MCF 10A (cell line): ENCODE measurements at regions not wholly inside any gene's neighbourhood (a gene's known extent, or its start where the extent isn't known, plus 50 kb on each side); places are given as distances from the start of the nearest gene placed in this dataset.

Experiments used
- BruUV-seq: library from RNA; stranded (reverse); fragments of 400-500 nt; replicated peaks from 2 replicates; lab custom pipeline; 2021; lab: Mats Ljungman, UMichigan
- CTCF ChIA-PET: fragments of 300-600 bp; sonication (Branson Sonifier 250); formaldehyde crosslinking; extraction: SDS; loops from one replicate; lab custom pipeline; 2021; ENCODE audit warnings: antibody characterized with exemption, inconsistent platforms; lab: Yijun Ruan, JAX
- POLR2A ChIA-PET: fragments of 300-600, 350-650 bp; sonication (Branson Sonifier 250); formaldehyde crosslinking; extraction: SDS; loops from one replicate; lab custom pipeline; 2020; ENCODE audit warnings: antibody characterized with exemption, inconsistent platforms; lab: Yijun Ruan, JAX
- DNase-seq: peaks from one replicate; pipeline ENCODE4 v3.0.0-alpha.2; 2018; ENCODE audit not compliant: unreplicated experiment
- H3K27ac Mint-ChIP-seq: one replicate; pipeline ENCODE4 v1.8.0; 2022; ENCODE audit warnings: mild to moderate bottlenecking, low read depth, mixed read lengths; ENCODE audit not compliant: unreplicated experiment
- H3K27me3 Mint-ChIP-seq: one replicate; pipeline ENCODE4 v1.8.0; 2022; ENCODE audit warnings: mixed read lengths; ENCODE audit not compliant: insufficient read depth, unreplicated experiment
- H3K36me3 Mint-ChIP-seq: one replicate; pipeline ENCODE4 v1.8.0; 2022; ENCODE audit warnings: mild to moderate bottlenecking, moderate library complexity, mixed read lengths; ENCODE audit not compliant: insufficient read depth, unreplicated experiment
- H3K4me1 Mint-ChIP-seq: one replicate; pipeline ENCODE4 v1.8.0; 2022; ENCODE audit warnings: mixed read lengths; ENCODE audit not compliant: insufficient read depth, unreplicated experiment
- H3K4me3 Mint-ChIP-seq: one replicate; pipeline ENCODE4 v1.8.0; 2022; ENCODE audit warnings: mild to moderate bottlenecking, moderate library complexity, mixed read lengths; ENCODE audit not compliant: unreplicated experiment
- H3K9me3 Mint-ChIP-seq: one replicate; pipeline ENCODE4 v1.8.0; 2022; ENCODE audit warnings: mixed read lengths; ENCODE audit not compliant: unreplicated experiment
- CTCF ChIP-seq: fragments of 200-600 bp; IDR thresholded peaks from one replicate; pipeline ENCODE4 v1.8.0; 2022; ENCODE audit warnings: antibody characterized with exemption, mild to moderate bottlenecking; ENCODE audit not compliant: unreplicated experiment
- intact Hi-C: fragments of 100-400 bp; cut with micrococcal nuclease; formaldehyde crosslinking; loops from 2 replicates; pipeline ENCODE4 v1.14.1; 2022

- ChIA-PET CTCF (interaction anchor here (0.5 kb wide), 1 partner anchor 190 kb away, joined by 3 read pairs; no protein-coding TSS in a partner anchor), POLR2A (no interaction called here)
- H3K36me3 Mint-ChIP-seq, result no peaks in the 10 kb centered on the region
- no TSS peak for BruUV-seq
- no peak overlapping the region for H3K4me3 Mint-ChIP-seq
- no peaks in the 10 kb centered on the region for H3K4me1 Mint-ChIP-seq
- no peak for TF ChIP-seq CTCF
- no peak overlapping the region for H3K27ac Mint-ChIP-seq
- intact Hi-C loops, result no loop called here
- DNase-seq, result no peak
- peaks cover 11% of the 10 kb centered on the region for H3K27me3 Mint-ChIP-seq
- no peaks in the 10 kb centered on the region for H3K9me3 Mint-ChIP-seq
These were observed 214.0 kb upstream of the C1orf87 start for GRCh38 chr1:60287536-60287935.

- Mint-ChIP-seq H3K27me3 (no peaks in the 10 kb centered on the region), H3K9me3 (no peaks in the 10 kb centered on the region), H3K4me1 (peaks cover 17% of the 10 kb centered on the region), H3K36me3 (no peaks in the 10 kb centered on the region), H3K27ac (no peak overlapping the region), H3K4me3 (no peak overlapping the region)
- DNase-seq, result no peak
- TF ChIP-seq CTCF, result no peak
- CTCF ChIA-PET, result interaction anchor here (1.2 kb wide), 1 partner anchor 481 kb away, joined by 5 read pairs; no protein-coding TSS in a partner anchor
- POLR2A ChIA-PET, result no interaction called here
- intact Hi-C loops, result loop anchor here (5.0 kb wide), 1 partner anchor 311 kb away; no protein-coding TSS in a partner anchor
- no TSS peak for BruUV-seq
These were observed 210.1 kb upstream of the C1orf87 start for GRCh38 chr1:60283690-60284089.

- Mint-ChIP-seq H3K4me1 (peaks cover 17% of the 10 kb centered on the region), H3K36me3 (no peaks in the 10 kb centered on the region), H3K27me3 (no peaks in the 10 kb centered on the region), H3K4me3 (no peak overlapping the region), H3K9me3 (no peaks in the 10 kb centered on the region), H3K27ac (no peak overlapping the region)
- ChIA-PET CTCF (interaction anchor here (0.5 to 3.3 kb wide), 64 partner anchors 9 to 1529 kb away, joined by 3 to 82 read pairs (median 4); no protein-coding TSS in a partner anchor), POLR2A (interaction anchor here (0.6 to 0.9 kb wide), 3 partner anchors 461 to 483 kb away, joined by 3 read pairs; no protein-coding TSS in a partner anchor)
- intact Hi-C loops, result loop anchor here (1.0 to 5.0 kb wide), 6 partner anchors 309 to 761 kb away; no protein-coding TSS in a partner anchor
- peak; percentile 85 for DNase-seq
- TF ChIP-seq CTCF, result peak; percentile 94
- BruUV-seq, result no TSS peak
These were observed 207.9 kb upstream of the C1orf87 start for GRCh38 chr1:60281360-60281932.

GRCh38 chr1:60280819-60281218 is 207.2 kb upstream of the C1orf87 start:
- peaks cover 17% of the 10 kb centered on the region for H3K4me1 Mint-ChIP-seq
- POLR2A ChIA-PET, result interaction anchor here (0.6 to 0.9 kb wide), 3 partner anchors 461 to 484 kb away, joined by 3 read pairs; no protein-coding TSS in a partner anchor

More at GRCh38 chr1:60280819-60281218, 207.2 kb upstream of the C1orf87 start:
- no peak overlapping the region for H3K4me3 Mint-ChIP-seq
- BruUV-seq, result no TSS peak
- no peaks in the 10 kb centered on the region for H3K9me3 Mint-ChIP-seq
- no peak for TF ChIP-seq CTCF
- CTCF ChIA-PET, result interaction anchor here (0.6 to 3.3 kb wide), 48 partner anchors 8 to 1488 kb away, joined by 3 to 82 read pairs (median 4); no protein-coding TSS in a partner anchor
- H3K27me3 Mint-ChIP-seq, result no peaks in the 10 kb centered on the region
- intact Hi-C loops, result loop anchor here (1.0 to 5.0 kb wide), 6 partner anchors 309 to 762 kb away; no protein-coding TSS in a partner anchor
- H3K36me3 Mint-ChIP-seq, result no peaks in the 10 kb centered on the region
- no peak overlapping the region for H3K27ac Mint-ChIP-seq
- no peak for DNase-seq
